HG03097 (cell line): ENCODE measurements at regions not wholly inside any gene's neighbourhood (a gene's known extent, or its start where the extent isn't known, plus 50 kb on each side); places are given as distances from the start of the nearest gene placed in this dataset.
"Not testable (repeated sequence)": the region's sequence is repeated elsewhere in the genome, so short reads cannot be mapped to it uniquely, and the experiment has no call there.

Source experiments
- ATAC-seq: cut with Tn5 transposase; IDR thresholded peaks from one replicate; pipeline ENCODE4 v1.9.1; 2021; ENCODE audit not compliant: unreplicated experiment, low FRiP score

DNA sequence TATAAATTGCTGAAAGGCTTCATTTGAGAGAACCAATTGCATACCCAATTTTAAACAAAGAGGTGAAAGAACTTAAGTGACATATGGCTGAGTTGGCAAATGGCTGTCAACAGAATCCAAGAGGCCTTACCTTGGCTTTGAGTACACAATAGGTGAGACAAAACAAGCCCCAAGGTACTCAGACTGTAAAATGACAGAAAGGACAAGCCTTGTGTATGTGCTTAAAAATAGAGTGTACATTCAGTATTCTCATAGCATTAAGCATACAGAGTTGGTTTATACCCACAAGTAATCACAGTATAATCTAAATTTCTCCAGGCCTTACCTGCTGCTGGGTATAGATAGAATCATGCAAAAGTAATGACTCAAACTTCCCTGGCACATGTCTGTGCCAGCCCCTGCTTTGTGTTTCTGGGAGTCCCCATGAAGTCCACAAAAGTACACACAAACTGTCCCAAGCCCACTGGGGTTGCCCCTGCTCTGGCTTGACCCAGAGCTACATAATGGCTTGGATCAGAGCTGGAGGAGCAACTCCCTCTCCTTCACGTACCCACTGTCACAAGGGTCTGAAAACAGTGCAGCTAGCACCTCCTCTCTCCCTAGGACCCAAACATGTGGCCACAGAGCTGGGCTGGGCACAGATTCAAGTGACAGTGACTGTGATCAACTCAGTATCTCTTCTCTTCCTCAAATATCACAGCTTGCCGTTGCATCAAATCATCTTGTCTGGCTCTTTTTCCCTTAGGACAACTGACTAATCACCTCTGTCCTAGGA, 250.8 kb downstream of the ENC1 start:
- ATAC-seq = no peak

GRCh38 chr5:74388411-74388810, 252.1 kb downstream of the ENC1 start:
- not testable (repeated sequence) for ATAC-seq

DNA sequence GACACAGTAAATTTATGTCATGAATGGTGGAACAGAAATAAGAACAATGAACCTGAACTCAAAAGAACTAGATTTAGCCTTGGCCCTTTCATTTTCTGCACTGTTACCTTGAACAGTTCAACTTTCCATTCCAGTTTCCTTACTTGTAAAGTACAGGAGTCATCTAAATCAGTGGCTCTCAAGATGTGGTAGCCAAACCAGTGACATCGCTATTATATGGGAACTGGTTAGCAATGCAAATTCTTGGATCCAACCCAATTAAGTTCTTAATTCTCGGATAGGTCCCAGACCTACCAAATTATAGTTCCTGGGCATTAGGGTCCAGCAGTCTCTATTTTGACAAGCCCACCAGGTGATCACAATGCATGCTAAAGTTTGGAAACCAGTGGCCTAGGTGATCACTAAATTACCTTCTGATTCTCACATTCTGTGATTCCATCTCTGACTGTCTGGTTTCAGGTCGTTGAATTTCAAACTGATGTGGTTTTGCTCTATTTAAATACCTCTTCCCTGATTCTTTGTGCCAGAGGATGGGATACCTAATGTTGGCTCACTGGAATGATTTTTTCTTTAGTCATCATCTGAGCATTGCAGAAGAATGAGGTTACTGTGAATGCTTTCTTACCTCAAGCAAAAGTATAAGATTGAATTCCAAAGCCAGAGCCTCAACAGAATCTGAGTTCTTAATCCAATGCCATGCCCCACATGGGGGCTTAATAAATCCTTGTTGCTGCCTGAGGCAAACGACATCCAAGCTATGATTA, 253.8 kb downstream of the ENC1 start:
- ATAC-seq = no peak

DNA sequence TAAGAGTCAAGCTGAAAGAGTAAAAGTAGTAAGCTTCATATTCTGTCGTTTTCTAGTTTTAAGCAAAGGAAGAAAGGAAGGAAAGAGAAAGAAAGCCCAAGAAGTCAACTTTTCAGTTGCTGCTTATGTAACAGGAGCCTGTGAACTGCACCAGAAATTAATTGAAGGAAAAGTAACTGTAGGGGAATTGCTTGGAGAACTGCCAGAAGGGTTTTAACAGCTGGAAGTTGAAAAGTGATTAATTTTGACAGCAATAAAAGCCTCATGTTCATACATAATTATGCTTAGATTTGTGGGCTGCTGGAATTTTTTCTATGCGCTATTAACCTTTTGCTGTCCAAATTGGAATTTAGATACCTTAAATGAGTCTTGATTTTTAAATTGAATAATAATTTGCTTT, 255.7 kb downstream of the ENC1 start:
- ATAC-seq = no peak

GRCh38 chr5:74382987-74383593, 257.4 kb downstream of the ENC1 start:
- no peak for ATAC-seq

DNA sequence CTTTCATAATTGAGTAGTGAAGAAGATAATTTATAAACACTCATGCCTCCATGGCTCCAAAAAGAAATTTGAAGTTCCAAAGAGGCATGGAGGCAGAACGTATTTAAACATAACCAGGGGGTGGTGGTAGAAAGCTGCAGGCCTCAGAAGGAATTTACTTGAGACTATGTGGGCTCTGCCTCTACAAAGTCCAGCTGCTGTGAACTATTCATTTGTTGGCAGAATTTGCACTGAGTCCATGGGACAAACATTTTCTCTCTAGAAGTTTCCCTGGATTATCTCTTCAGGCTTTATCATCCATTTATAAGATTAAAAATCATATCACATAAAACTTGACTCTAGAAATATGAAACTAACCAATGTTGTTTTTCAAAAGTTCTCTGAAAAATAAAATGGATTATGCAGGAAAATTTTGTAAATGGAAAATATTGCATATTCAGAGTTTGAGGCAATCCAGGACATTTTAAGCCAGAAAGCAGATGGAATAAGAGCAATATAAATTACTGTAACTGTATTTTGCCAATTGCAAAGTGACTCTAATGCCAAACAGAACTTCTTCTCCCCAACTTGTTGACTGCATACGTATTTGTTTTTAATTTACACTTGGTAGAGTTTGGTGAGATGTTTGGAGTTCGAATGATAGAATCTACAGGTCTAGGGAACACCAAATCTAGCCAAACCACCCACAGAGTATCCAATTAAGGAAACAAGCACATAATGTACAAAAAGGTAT, 258.2 kb downstream of the ENC1 start:
- no peak for ATAC-seq

- no peak for ATAC-seq
Observed at GRCh38 chr5:74380193-74380592, 260.3 kb downstream of the ENC1 start.

DNA sequence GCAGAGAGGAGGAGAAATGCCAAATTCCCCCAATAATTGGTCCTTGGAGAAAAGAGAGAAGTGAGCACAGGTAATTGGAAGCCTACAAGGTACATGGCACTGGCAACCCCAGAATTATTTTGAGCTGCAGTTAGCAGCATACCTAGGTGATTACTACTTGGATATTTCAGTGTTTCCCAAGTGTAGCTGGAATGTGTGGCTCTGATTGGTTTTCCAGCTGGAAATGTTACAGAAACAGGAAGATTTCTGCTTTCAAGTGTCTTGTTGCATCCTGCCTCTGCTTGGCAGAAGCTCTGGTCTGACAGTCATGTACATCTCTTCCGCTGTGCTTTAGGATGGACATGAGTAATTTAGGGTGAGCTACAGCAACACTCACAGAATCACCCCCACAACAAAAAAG, 262.1 kb downstream of the ENC1 start:
- no peak for ATAC-seq

DNA sequence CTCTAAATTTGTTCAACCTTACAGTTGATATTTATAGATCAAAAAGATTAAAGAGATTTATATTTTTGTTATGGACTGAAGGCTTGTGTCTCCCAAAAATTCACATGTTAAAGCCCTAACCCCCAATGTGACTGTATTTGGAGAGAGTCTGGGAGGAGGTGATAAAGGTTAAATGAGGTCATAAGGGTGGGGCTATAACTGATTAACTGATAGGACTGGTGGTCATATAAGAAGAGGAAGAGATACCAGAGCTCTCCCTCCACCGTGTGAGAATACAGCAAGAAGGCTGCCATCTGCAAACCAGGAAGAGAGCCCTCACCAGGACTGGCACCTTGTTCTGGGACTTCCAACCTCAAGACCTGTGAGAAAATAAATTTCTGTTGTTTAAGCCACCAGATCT, 264.3 kb downstream of the ENC1 start:
- no peak for ATAC-seq

- no peak for ATAC-seq
Observed at GRCh38 chr5:74375271-74375670, 265.3 kb downstream of the ENC1 start.

GRCh38 chr5:74374656-74375055, 265.9 kb downstream of the ENC1 start:
- ATAC-seq = no peak

GRCh38 chr5:74373076-74373475, 267.5 kb downstream of the ENC1 start:
- no peak for ATAC-seq

DNA sequence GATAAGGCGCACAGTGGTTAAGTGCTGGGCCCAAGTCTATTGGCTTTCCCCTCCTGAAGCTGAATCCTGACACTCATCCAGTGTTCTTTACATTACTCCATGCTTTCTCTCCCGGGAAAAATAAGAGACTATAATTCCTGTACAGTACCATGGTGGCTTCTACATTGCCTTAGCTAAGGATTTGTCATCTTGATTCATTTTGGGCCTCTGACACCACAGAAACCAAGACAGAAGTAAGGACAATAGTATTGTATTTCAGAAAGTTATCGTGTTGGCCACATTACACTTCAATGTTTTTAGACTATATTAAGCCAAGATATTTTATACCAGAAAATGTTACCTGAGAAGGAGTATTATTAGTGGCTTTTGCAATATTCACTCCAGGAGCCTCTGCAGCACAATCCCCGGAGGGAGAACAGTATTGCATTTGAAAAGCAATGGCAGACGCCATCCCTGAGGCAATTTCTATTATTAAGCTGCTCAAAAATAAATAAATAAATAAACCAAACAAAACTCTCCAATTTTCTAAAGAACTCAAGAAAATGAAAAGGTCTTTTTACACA, 267.9 kb downstream of the ENC1 start:
- no peak for ATAC-seq

- no peak for ATAC-seq
Observed at GRCh38 chr5:74372051-74372450, 268.5 kb downstream of the ENC1 start.

DNA sequence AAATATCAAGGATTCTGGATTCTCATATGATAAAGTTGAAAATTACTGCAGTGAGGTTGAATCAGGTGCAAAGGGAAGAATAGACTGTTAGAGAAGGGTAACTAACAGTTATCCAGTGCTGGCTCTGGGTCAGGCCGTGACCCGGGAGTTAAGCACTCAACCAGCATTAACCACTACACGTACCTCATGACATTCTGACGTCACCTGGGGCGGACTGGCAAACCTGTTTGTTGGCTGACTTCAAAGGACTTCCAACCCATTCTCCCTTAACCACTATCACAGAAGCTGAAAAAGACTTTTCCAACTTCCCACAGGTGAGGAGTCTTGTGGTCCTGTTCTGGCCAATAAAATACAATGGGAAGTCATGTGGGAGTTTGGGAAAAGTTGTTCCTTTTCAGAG, 268.9 kb downstream of the ENC1 start:
- no peak for ATAC-seq

DNA sequence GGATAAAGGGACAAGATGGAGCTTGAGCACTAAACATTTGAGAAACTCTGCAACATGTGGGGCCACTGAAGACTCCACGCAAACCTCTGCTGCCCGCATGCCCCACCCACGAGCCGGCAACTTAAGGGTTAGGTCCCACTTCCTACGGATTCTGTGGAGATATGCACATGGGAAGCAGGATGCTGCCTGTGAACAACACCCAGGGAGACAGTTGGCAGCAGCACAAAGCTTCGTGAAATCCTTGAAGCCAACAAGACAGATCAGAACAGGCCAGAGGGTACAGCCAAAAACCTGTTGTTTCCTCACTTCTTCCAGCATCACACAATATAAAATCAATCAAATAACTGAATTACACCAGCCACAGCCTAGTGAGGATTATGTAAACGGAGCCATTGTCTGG, 270.4 kb downstream of the ENC1 start:
- no peak for ATAC-seq

DNA sequence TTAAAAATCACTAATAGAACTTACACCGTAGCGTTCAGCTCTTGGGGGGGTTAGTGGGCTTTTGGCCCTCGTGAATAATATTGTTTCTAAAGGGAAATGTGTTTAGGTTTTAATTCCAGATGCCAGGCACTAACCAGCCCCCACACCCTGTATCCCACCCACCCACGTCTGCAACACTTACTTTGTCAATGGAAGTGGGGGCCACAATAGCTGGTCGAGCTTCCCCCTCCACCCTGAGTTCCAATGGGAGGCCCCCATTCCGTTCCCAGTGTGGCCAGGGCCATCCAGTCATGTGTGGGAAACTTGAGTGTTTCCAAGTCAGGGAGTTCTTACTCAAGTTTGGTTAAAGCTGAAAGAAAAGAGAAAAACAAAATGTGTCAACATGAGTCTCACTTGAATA, 271.4 kb downstream of the ENC1 start:
- no peak for ATAC-seq

GRCh38 chr5:74367934-74368333, 272.6 kb downstream of the ENC1 start:
- no peak for ATAC-seq

GRCh38 chr5:74367241-74367733, 273.2 kb downstream of the ENC1 start:
- no peak for ATAC-seq

DNA sequence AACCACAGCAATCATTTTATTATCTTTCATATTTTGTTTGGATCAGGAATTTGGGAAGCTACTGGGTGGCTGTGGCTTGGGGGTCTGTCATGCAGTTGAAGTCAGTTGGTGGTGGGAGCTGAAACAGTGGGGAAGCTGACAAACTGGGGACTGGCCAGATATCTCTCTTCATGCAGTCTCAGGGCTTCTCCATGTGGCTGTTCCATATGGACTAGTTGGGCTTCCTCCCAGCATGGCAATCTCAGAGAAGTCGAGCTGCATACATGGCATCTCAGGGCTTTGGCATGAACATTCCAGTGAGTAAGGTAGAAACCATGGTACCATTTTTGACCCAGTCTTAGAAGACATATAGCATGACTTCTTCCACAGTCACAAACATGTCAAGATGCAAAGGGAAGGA, 274.8 kb downstream of the ENC1 start:
- no peak for ATAC-seq

DNA sequence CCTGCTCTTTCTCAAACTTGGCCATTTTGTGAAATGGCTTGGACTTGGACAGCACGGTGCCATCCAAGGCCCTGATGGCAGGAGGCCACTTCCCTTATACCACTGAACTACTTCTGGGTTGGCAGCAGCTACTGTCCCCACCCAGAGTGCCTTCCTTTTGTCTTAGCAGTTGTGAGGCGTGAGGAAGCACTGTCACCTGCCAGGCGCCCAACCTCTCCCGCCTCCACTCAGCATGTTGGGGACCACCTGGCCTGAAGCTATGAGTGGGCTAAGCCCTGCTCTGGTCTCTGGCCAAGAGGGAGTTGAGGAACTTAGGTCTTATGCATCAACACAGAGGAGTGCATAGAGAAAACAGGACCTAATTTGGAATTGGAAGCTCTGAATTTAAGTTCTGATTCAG, 276.0 kb downstream of the ENC1 start:
- no peak for ATAC-seq
